ENCODE measurements at regions not wholly inside any gene's neighbourhood (a gene's known extent, or its start where the extent isn't known, plus 50 kb on each side); places are given as distances from the start of the nearest gene placed in this dataset.

GRCh38 chr6:164570801-164571200 is 738.6 kb downstream of the C6orf118 start:
- TF ChIP-seq REST (IDR thresholded peaks at IDR 0.05; ENCODE audit: insufficient read depth in 1 of 2, low read depth in 2 of 2, low read length in 2 of 2) (no peak), POLR2AphosphoS5 (IDR thresholded peaks at IDR 0.05; ENCODE audit: low read depth, low read length) (no peak)
